ENCODE measurements at regions not wholly inside any gene's neighbourhood (a gene's known extent, or its start where the extent isn't known, plus 50 kb on each side); places are given as distances from the start of the nearest gene placed in this dataset.
A peak's percentile ranks its signal among the peaks of the same experiment; 100 is the strongest.

GRCh38 chr10:35834877-35835494, 192.9 kb upstream of the FZD8 start:
- no peak overlapping the region for H4K5ac ChIP-seq (ENCODE audit: insufficient read length, low read depth, low read length)
- POLR2A ChIA-PET (ENCODE audit: partially characterized antibody) = no interaction called here
- H3K4me2 ChIP-seq (ENCODE audit: insufficient read depth in 1 of 2, low read depth in 2 of 2, low read length in 2 of 2) = no peak overlapping the region
- H2BK12ac ChIP-seq (ENCODE audit: low read depth, low read length) = no peak overlapping the region
- H3K9ac ChIP-seq (replicated peaks in 1 of 4; ENCODE audit: extremely low read depth in 1 of 4, low read depth in 3 of 4, low read length in 3 of 4) = no peak overlapping the region
- no peak overlapping the region for H3K27ac ChIP-seq (ENCODE audit: low read depth, low read length)
- no peak overlapping the region for H3K14ac ChIP-seq (ENCODE audit: insufficient read length)
- no peak overlapping the region for H2AFZ ChIP-seq (ENCODE audit: low read length)
- H4K20me1 ChIP-seq (replicated peaks in 1 of 2; ENCODE audit: control insufficient read depth in 1 of 2, insufficient read depth in 2 of 2, low read length in 2 of 2) = no peaks in the 10 kb centered on the region
- no peak overlapping the region for H4K8ac ChIP-seq (ENCODE audit: extremely low read depth, insufficient read depth, low read length)
- H2BK120ac ChIP-seq (replicated peaks; ENCODE audit: low read depth, low read length) = no peak overlapping the region
- H3K4me3 ChIP-seq (ENCODE audit: extremely low read depth in 1 of 4, insufficient read depth in 2 of 4, low read depth in 3 of 4, low read length in 4 of 4) = no peak overlapping the region
- peaks cover 0 to 5% (median 2%) of the 10 kb centered on the region in 4 experiments; a peak in 3 of 7 replicates for H3K4me1 ChIP-seq (replicated peaks in 1 of 4; ENCODE audit: control insufficient read depth in 3 of 4, insufficient read depth in 4 of 4, low read length in 3 of 4)
- H3K36me3 ChIP-seq (ENCODE audit: control insufficient read depth in 2 of 4, insufficient read depth in 4 of 4, low read length in 3 of 4) = no peaks in the 10 kb centered on the region
- TF ChIP-seq BACH1 (IDR thresholded peaks at IDR 0.05; ENCODE audit: low read length) (no peak), E2F6 (IDR thresholded peaks at IDR 0.05) (peak; percentile 86), MAX (IDR thresholded peaks at IDR 0.05) (peak; percentile 52; the same call in 1 of the 2 replicates)
- no peak for DNase-seq (ENCODE audit: low read depth in 1 of 2, low spot score in 2 of 2)
- no peak overlapping the region for H2BK5ac ChIP-seq (ENCODE audit: low read depth, low read length)
- H3K56ac ChIP-seq (replicated peaks; ENCODE audit: insufficient read length, low read depth, low read length) = no peak overlapping the region
- no peak overlapping the region; the same call in 1 of the 2 replicates for H3K18ac ChIP-seq (ENCODE audit: extremely low read depth, low read length)
- H3K79me2 ChIP-seq (ENCODE audit: control insufficient read depth in 1 of 2, insufficient read depth in 2 of 2, low read length in 2 of 2) = no peaks in the 10 kb centered on the region
- H3K79me1 ChIP-seq (ENCODE audit: low read depth, low read length) = no peaks in the 10 kb centered on the region
- WGBS, 2 experiments (ENCODE audit: extremely low coverage in 1 of 2, insufficient coverage in 1 of 2, insufficient read length in 1 of 2, insufficient replicate concordance in 2 of 2, low coverage in 1 of 2, low lambda C conversion rate in 2 of 2, missing lambda C conversion rate in 1 of 2) = 80% methylated on average over 10 of the region's 10 CpGs; no CpG with 5 or more reads in 1 of the 2 experiments
- no peak overlapping the region for H2BK15ac ChIP-seq (ENCODE audit: low read length)
- CTCF ChIA-PET (ENCODE audit: partially characterized antibody) = interaction anchor here (0.6 to 4.7 kb wide), 5 partner anchors 11 to 870 kb away, joined by 3 to 22 read pairs (median 3); no protein-coding TSS in a partner anchor
- no peak overlapping the region for H4K91ac ChIP-seq (replicated peaks; ENCODE audit: insufficient read length, low read length)
- H3K23ac ChIP-seq (ENCODE audit: insufficient read length) = no peak overlapping the region
- H3K23me2 ChIP-seq (ENCODE audit: low read depth, low read length) = no peaks in the 10 kb centered on the region
- no peaks in the 10 kb centered on the region for H3K27me3 ChIP-seq (replicated peaks in 1 of 4; ENCODE audit: control insufficient read depth in 3 of 4, extremely low read depth in 1 of 4, insufficient read depth in 3 of 4, low read length in 3 of 4)
- no peak overlapping the region for H3K4ac ChIP-seq (replicated peaks; ENCODE audit: insufficient read length, low read depth, low read length)
- peak; percentile 19 for FAIRE-seq
- H2BK20ac ChIP-seq (ENCODE audit: low read length) = no peak overlapping the region
- H3K9me3 ChIP-seq (ENCODE audit: insufficient read depth in 2 of 2, low read depth in 1 of 2, low read length in 1 of 2) = no peaks in the 10 kb centered on the region
- no peak overlapping the region for H2AK5ac ChIP-seq (ENCODE audit: low read depth, low read length)
